ENCODE measurements at regions not wholly inside any gene's neighbourhood (a gene's known extent, or its start where the extent isn't known, plus 50 kb on each side); places are given as distances from the start of the nearest gene placed in this dataset.
"Not testable (repeated sequence)": the region's sequence is repeated elsewhere in the genome, so short reads cannot be mapped to it uniquely, and the experiment has no call there.

DNA sequence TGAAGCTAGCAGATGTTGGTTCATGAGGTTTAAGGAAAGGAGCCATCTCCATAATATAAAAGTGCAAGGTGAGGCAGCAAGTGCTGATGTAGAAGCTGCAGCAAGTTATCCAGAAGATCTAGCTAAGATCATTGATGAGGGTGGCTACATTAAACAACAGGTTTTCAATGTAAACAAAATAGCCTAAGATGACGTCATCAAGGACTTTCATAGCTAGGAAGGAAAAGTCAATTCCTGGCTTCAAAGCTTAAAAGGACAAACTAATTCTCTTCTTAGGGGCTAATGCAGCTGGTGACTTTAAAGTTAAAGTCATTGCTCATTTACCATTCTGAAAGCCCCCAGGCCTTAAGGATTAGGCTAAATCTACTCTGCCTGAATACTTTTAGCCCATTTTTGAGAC lies 141.9 kb downstream of the MID1IP1 start:
- DNase-seq: no peak

DNA sequence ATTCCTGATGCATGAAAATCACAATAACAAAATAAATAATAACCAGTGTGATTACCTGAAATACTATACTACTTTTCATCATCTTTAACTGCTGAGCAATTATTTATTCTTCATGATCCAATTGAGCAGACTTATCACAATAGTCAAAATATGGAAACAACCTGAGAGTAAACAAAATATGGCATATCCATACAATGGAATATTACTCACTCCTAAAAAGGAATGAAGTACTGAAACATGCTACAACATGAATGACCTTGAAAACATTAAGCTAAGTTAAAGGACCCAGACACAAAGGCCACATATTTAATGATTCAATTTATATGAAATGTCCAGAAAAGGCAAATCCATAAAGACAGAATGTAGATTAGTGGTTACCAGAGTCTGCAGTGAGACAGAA lies 146.8 kb downstream of the MID1IP1 start:
- no peak for DNase-seq

DNA sequence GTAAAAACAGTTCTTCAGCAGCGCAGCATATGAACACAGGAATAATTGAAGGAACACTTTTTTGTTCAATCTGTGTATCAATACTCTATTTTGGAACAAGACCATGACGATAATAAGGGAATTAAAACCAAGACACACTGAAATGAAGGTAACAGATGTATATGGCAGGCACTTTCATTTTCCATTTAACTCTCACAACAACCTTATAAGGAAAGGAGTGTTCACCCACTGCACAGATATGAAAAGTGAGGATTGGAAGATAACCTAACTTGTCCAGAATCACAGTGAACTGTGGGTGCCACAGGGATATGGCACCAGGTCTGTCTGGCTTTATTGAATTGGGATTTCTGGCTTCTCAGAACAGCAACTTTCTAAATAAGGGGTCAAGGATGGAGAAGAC lies 153.3 kb downstream of the MID1IP1 start:
- DNase-seq: no peak

DNA sequence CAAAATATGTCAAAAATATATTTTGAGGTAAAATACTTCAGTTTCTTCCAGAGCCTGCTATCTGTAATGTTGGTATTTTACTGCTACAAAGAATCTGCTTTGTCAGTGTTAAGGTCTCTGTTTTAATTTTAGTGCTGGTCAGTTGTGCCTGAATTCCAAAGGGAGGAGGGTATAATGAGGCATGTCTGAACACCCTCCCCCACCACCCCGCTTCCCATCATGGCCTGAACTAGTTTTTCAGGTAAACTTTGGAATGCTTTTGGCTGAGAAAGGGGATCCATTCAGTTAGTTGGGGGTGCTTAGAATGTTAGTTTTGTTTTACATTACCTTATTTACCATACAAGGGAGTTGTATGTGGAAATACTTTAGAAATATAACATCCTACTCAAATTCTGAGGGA lies 158.5 kb downstream of the MID1IP1 start:
- DNase-seq: no peak

DNA sequence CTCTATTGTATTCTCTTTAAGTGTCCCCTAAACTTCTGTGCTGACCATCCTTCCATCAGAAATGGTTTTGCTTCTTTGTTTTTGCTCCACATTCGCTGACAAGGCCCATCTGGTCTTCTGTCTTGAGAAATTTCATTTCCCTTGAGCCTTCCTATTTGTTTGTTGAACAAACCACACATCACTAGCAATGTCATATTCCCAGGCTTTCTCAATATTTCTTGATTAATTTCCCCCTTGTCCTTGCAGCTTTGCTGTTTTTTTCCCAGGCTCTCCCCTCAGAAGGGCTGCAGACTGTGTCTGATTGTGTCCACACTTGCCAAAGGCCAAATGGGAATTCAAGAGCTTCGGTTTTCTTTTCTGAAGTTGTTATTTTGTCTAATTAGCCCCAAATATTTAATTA lies 158.9 kb downstream of the MID1IP1 start:
- no peak for DNase-seq

DNA sequence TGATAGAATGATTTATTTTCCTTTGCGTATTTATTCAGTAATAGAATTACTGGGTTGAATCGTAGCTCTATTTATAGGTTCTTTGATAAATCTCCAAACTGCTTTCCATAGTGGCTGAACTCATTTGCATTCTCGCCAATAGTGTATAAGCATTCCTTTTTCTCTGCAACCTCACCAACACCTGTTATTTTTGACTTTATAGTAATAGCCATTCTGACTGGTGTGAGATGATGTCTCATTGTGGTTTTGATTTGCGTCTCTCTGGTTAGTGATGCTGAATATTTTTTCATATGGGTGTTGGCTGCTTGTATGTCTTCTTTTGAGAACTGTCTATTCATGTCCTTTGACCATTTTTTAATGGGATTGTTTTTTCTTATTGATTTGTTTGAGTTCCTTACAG lies 160.7 kb downstream of the MID1IP1 start:
- no peak for DNase-seq

DNA sequence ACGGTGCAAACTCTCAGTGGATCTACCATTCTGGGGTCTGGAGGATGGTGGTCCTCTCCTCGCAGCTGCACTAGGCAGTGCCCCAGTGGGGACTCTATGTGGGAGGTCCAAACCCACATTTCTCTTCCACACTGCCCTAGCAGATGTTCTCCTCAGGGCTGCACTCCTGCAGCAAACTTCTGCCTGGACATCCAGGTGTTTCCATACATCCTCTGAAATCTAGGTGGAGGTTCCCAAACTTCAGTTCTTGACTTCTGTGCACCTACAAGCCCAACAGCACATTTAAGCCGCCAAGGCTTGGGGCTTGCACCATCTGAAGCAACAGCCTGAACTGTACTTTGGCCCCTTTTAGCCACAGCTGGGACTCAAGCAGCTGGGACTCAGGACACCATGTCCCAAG lies 162.0 kb downstream of the MID1IP1 start:
- not testable (repeated sequence) for DNase-seq

DNA sequence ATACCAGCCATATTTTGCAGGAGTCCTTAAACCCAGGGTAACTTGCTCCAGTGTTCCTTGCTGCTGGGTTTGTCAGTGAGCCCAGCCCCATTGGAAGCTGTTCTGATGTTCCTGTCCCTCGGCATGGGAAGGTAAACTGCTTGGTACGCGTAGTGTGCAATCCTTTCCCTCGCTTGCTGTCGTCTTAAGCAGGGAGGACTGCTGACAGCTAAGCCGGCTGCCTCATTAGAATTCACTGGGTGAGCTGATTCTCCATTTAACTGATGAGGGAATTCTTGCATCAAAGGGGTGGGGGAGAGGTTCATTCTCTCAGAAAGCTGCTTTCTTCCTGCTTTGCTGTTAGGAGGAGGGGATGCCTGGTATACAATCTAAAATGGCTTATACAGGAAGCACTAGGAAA lies 164.6 kb downstream of the MID1IP1 start:
- DNase-seq: no peak

DNA sequence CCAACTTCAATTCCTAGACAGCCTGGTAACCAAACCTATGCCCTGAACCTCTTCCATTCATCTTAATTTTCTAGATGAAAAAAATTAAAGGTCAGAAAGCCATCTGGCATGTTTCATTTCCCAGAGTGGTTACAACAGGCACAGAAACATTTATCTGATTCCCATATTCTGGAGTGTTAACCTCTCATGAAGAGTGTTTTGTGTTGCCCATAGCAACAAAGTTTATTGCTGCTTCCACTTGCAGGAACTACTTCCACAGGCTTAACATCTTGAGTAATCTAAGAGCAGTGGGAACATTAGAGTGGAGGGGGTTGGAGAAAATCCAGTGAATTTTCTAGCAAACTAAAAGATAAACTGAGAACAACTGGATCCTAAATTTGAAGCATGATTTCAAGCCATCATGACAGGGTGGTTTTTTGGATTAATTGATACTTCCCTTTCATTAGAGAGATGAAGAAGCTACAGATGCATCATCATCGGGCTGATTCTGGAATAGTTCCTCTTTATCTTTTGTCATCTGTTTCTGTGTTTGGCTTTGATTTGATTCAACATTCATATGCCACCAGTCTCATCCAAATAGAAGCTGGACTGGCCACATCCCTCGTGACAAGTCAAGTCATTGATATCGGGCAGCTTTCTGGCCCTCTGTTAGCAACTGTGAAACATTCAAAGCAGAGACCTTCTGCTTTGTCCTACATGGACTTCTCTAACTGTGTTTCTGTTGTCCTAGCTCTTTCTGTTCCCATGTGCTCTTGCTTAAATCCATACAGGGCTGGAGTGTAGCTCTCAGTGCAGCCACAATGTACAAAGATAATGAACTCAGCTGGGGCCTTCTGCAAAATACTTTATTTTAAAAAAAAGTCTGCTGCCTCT lies 167.3 kb downstream of the MID1IP1 start:
- no peak for DNase-seq

DNA sequence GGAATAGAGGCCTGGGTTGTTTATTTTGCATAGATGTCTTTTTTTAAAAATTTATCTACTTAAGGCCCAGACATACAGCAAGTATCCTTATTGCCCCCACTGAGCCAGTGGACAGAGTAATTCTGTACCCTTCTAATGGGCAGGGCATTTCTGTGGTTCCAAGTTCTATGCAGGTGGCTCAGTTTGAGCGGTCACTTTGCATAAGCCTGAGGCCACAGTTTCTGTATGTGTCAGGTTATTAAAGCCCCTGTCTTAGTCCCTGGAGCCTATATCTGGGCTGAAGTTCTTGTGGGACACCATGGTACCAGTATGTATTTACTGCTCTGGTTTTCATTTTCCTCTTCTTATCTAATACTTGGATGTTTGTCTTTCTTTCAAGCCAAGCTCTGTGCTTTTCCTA lies 168.8 kb downstream of the MID1IP1 start:
- no peak for DNase-seq

DNA sequence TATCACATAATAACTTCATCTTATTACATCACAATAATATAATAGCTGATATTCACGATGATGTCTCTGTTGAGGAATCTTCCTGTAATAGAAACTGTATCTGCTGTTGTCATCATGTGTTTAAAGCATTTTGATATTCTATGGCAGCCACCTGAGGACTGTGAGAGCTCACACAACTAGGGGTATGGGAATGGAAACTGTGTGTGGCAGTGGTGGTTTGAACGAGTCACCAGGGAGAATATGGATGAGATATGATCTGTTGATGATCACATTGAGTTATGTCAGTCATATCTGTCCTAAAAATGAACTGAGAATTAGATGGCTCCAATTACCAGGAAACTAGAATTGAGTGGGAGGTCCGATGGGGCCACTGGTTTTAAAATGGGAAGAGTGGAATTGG lies 169.6 kb downstream of the MID1IP1 start:
- no peak for DNase-seq

DNA sequence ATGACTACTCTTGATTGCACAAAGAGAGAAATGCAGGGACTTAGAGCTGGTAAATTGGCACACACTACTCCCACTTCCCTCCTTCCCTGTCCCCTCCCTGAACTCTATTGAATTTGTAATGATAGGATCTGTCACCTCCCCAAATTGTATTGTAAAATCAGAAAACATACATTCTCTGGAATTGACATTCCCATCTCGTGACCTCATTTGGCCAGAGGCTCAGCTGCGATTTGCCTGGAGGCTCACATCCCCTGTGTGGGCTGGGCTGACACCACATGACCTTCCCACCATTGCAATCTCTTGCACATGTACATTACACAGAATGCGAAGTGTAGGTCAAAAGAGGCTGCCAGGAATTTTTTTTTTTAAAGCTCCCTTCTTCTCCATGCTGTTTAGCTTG lies 172.1 kb downstream of the MID1IP1 start:
- no peak for DNase-seq

DNA sequence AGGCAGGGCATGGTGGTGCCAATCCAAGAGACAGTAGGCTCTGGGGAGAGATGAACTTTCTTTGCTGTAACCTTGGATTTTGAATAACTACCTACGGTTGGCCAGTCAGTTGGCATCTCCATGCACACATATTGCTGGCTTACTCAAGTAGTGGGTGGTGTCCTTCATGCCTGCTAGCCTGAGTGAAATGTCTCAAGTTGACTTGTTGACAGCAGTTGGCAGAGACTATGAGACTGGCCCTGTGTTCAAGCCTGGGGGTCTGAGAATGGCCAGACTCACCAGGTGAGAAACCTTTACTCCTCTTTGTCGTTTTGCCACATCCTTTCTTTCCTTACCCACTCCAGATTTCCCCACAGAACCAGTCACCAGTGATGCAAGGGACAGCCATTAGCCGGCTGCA lies 173.3 kb downstream of the MID1IP1 start:
- no peak for DNase-seq

DNA sequence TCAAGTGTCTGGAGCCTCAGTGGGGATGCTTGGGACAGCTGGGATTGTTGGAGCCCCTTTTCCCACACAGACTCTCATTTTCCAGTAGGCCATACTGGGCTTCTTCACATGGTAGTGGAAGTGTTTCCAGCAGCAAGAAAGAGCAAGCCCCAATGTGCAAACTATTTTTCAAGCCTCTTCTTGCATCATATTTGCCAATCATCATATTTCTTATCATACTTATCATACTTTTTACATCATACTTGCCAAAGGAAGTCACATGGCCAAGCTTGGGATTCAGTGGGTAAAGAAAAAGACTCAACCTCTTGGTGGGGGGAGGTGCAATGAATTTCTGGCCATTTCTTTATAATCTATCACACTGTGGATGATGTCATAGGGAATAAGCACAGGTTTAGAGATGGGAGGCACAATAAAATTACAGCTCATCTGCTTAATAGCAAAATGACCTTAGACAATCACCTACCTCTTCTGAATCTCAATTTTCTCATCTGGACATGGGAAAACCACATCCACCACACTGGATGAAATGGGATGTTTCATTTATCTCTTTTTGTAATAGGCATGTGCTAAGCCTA lies 174.2 kb downstream of the MID1IP1 start:
- DNase-seq: no peak

DNA sequence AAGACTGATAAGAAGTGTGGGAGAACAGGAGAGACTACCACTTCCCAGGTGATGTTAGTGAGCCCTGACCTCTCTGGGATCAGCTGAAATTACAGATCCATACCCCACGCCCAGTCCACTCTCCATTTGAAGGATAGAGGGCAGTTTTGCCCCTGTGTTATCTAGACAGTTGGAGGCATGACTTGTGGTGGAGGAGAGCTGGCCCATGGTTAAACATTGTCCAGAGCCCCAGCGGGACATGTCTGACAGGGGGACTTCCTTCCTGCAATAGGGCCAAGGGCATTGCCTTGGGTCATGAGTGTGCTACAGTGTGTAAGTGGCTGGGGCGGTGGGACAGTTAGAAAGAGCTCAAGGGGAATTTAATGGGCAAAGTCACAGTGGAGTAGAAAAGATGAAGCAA lies 181.1 kb downstream of the MID1IP1 start:
- DNase-seq: no peak

DNA sequence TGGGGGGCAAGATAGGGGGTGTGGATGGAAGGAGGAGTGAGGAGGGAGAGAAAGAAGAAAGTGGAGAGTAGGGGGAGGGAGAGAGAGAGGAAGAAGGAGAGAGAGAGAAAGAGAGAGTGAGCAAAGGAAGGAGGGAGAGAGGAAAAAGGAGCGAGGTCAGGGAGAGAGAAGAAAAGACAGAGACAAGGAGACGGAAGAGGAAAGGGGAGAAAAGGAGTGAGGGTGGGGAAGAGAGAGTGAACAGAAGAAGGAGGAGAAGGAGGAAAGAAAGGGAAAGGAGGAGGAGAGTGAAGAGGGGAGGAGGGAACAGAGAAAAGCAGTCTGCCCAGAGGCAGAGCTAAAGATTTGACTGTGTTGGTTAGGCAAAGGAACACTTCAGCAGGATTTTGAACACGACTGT lies 181.6 kb downstream of the MID1IP1 start:
- DNase-seq: no peak

DNA sequence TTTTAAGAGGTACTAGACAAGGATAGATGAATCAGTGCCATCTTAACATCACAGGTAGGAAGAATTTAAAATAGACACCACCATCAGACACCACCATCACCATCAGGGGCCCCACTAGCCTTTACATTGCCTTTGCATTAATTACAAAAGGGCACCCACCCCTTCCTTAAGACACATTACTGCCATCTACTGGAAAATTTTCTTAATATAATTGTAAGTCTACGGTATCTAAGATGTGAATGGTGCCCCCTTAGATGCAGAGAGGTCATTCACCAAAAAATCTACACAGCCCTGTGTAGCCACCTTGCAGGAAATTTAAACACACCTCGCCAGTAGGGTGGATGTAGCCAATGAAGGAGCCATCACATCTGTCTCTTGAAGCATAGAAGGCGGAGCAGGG lies 184.1 kb downstream of the MID1IP1 start:
- DNase-seq: no peak

DNA sequence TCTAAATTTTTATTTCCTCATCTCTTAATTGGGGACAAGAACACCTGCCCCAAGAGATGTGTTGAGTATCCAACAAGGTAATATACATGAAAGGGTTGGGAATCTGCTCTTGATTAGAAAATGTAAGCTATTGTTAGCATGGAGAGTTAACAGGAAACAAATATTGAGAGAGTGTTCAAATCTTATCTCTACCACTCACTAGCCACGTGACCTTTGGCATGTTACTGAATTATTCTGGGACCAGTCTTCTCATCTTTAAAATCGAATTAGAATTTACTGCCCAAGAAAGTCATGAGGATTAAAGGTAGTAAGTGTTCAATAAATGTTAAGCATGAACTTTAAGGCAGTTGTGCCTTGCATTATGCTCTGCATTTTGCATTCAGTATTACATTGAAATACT lies 184.7 kb downstream of the MID1IP1 start:
- DNase-seq: no peak

DNA sequence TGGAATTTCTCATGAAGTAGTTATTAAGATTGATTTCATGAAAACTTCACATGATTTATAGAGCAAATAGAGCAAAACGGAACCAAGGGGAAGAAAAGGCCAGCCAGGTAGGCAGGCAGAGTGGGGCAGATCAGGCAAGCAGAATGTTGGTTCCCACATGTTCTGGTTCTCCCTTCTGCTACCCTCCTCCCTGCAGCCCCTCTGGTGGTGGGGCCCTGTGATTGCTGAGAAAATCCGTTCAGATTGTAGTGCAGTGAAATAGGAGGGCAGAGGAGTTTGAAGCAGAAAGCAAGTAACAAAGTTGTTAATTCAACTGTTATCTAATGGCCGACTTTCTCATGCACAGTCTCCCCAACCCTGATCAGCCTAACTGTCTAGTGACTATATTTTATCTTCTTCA lies 185.3 kb downstream of the MID1IP1 start:
- DNase-seq: no peak

DNA sequence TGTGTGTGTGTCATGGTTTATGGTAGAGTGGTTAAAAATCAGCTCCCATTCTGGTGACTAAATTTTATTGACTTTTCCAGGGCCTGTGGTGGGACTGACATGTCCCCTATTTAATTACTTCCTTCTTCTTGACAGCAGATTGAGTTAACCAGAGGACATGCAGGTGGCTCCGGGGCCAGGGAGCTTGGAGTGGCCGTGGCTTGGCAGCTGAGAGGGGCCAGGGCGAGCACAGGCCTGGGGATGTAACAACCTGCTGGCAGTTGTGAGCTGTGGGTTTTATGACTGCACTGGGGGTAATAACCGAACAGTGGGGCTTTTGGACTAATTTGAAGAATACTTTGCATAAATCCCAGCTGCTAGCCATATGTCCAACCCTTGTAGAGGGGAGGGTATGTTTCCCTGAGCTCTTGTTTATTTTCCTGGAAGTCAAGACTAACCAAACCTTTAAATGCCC lies 186.0 kb downstream of the MID1IP1 start:
- DNase-seq: no peak

DNA sequence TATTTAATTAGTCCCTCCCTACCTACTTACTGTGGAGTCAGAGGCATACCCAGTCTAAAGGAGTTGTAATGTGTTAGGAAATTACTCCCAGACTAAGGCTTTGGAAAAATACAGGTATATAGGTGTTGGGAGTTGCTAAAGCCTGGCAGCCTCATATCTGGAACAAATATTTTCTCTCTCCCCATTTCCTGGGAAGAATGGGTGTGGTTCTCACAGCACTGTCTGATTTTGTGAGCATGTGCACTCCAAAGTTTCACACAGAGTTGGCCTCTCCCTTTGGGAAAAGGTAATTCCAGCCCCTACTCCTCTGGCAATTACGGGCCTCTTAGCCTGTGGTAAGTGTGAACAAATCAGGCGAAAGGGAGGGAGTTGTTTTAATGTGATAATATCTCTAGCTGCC lies 187.0 kb downstream of the MID1IP1 start:
- no peak for DNase-seq

DNA sequence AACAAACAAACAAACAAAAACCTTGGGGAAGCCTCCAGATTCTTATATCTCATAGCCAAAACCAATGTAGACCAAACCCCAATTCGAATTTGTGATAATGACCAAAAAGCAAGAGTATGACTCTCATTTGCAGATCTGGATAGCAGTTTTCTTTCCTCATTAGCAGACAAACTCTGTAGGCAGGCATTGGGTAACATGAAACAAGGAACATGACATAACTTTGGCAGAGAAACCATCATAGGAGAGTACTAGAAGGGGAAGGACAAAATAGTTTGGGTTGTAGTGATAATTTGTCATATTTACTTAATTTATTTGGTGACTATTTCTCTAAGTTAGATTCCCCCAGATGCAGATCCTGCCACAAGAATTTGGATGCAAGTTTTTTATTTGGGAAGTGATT lies 187.8 kb downstream of the MID1IP1 start:
- no peak for DNase-seq

DNA sequence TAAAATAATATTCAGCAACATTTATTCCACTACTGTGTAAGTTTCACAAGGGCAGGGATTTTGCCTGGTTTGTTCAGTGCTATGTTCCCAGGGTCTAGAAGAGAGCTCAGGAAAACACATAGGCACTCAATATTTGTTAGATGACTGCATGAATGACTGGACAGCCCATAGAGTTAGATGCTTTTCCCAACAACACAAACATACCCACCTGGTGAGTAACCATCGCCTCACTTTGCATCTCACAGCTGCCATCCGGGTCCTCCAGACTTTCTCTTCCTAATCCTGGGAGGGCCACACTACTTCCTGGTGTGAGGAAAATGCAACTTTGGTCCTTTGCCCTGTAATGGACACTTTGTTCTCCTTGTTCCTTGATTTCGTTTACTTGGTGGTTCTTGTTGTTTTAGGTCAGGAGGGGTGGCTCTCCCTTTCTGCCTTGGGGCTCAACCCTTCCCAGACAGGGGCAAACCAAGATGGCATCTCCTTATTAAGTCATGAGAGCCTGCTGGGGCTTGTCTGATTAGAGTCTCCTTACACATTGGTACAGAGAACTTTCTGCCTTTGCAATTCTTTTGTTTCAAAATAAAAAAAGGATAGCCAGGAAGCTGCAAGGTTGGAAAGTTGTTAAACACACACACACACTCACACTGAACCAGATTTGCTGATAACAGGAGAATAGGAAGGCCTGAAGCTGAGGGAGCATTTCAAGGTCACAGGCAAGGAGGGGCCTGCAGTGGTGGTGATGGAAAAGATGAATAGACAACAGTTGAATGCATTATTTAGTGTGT lies 190.6 kb downstream of the MID1IP1 start:
- DNase-seq: no peak

Measured in T-helper 9 cell (primary cell).